ENCODE measurements at regions not wholly inside any gene's neighbourhood (a gene's known extent, or its start where the extent isn't known, plus 50 kb on each side); places are given as distances from the start of the nearest gene placed in this dataset.

DNA sequence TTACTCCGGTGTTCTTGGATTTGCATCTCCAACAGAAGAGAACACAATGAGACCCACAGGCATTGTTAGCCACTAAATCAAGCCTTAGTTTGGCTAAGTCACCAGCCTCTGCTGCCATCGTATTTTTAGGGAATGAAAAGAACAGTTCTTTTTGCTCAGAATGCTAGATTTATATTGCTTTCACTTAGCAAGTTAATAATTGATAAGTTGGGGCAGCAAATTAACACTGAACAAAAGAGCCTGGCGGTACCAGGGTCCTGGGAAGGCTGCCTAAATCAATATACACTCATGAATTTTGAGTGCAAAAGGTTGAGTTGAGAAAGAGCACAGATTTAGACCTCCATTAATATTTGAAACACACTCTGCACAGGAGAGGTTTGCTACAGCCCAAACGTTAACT is 767.7 kb downstream of the TYW1 start:
- DNase-seq (ENCODE audit: low read depth), result no peak

DNA sequence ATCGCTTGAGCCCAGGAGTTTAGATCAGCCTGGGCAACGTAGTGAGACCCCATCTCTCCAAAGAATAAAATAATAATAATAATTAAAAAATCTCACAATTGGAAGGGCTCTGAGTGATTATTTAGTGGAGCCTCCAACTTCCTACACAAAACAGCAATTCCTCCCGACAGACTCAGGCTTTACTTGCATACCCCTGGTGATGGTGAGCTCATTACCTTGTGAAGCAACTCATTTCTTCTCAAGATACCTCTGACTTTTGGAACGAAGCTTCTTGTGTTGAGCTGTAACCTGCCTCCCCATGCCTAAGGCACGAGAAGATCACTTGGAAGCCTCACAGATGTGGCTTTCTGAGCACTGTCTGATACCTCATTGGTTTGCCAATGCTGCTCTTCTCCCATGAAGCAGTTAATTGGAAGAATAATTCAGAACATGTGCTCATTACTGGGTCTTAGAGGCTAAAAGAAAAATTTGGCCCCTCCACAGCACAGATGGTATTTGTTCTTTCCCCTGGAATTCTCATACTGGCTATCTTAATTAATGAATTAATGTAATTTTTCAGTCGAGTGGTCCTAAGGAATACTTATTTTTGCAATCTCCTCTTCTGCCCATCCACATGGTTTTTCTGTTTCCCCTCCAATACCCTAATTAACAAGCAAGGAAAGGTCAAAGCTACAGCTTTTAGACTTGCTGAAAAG is 769.0 kb downstream of the TYW1 start:
- DNase-seq (ENCODE audit: low read depth), result no peak

DNA sequence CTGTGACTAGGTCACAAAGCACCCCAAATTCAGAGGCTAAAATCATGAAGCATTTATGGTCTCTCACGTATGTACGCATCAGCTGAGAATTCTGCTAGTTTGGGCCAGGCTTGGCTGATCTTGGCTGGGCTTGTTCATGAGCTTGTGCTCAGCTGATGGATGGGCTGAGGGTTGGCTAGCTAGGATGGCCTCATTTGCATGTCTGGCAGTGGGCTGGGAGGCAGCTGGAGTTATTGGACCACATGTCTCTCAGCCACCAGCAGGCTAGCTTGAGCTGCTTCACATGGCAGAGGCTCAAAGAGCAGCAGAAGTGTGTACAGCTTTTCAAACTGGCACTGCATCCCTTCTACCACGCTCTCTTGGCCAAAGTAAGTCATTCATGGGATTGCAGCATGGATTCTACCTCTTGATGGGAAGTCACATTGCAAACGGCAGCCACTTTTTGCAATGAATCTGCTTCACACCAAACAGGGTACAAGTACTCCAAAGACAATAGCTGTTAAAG is 770.3 kb downstream of the TYW1 start:
- no peak for DNase-seq (ENCODE audit: low read depth)

DNA sequence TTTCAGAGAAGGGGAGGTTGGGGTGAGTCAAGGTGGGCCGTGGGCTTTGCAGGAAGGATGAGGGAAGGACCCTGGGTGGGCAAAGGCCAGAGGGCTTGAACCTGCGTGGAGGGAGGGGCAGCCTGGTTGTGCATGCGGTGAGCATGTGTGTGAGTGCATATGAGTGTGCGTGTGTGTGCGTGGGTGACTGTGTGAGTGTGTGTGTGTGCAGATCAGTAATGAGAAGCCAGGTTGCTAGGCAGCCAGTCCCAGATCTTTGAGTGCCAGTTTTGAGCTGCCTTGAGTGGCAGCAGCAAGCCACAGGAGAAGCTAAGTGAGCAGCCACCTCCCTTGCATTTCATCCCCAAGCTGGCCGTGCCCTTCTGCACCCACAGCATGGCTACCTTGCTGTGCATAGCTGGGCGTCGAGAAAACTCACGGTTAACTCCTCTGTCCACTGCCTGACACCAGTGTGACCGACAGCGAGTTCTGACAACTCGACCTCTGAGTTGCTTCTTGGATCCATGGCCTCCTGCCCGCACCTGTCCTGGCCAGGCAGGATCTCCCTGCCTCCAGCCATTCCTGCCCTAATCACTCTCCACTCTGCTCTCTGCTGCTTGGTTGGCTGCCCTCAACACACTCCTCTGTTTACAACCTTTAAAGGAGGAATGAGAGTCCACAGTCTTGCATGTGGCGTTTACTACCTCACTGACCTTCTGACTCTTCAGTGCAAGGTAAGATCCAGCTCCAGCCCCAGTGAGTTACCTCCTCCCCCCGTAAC is 775.4 kb downstream of the TYW1 start:
- no peak for DNase-seq (ENCODE audit: low read depth)

DNA sequence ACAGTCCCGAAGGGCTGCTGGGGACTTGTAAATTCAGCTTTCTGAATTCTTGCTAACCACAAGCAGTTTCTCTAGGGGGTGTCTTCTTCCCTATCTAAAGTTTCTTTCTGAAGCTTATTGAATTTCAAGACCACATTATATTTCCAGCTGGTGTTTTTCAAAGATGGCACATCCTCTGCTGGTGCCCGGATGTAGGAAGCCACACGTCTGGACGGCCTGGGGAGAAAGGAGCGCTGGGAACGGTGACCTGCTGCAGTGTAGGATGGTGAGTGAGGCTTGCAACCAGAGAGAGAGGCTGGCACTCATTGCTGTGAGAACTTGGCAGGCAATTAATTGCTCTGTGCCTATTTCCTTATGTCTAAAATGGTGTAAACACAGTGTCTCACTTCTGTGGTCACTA is 776.4 kb downstream of the TYW1 start:
- no peak for DNase-seq (ENCODE audit: low read depth)

DNA sequence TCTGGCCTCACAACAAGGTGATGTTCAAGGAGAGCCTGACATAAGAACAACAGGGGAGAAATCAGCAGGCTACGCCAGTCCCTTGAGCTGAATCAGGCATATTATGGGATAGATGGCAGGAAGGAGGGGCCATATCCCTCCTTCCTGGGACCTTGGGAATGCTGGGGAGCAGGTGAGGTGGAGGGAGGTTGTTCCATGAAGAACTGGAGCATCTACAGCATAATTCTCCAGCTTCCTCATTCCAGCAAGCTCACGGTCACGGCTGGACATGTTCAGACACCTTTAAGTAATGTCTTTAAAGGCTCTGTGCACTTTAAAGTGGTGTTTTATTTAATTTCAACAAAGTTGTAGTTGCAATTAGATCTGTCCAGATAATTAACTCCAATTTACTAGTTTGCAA is 780.5 kb downstream of the TYW1 start:
- DNase-seq (ENCODE audit: low read depth), result no peak

DNA sequence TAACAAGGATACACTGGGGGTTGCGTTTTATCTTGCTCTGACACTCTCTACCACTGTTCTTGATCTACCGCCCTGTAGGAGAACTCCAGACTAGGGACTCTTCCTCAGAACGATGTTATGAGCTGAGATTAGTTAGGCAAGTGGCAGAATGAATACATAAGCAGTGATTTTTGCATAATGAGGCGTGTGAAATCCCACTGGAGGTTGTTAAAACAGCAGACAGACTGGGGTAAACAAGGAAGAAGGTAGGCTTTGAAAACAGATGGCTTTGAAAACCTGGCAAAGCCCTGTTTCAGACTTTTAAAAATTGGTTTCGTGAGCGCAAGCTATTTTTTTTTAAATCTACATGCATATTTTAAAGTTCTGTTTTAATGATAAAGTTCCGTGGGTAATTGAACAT is 785.2 kb downstream of the TYW1 start:
- DNase-seq (ENCODE audit: low read depth), result no peak

DNA sequence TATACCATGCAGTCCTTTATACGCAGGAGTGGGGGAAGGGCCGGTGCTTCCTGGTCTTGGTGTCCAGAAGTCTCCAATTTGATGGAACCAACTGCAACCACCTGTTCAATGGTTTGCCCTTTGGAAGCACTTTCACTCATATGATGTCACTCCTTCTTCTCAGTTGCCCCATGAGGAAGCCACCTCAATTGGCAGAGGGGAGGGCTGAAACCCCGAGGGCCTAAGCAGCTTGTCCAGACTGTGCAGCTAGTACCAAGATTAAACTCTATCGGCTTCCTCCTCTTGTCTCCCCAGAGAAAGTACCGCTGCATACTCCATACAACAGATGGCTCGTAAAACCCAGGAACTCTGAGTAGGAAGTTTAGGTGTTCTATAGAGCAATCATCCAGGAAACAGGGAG is 789.4 kb downstream of the TYW1 start:
- DNase-seq (ENCODE audit: low read depth), result no peak

DNA sequence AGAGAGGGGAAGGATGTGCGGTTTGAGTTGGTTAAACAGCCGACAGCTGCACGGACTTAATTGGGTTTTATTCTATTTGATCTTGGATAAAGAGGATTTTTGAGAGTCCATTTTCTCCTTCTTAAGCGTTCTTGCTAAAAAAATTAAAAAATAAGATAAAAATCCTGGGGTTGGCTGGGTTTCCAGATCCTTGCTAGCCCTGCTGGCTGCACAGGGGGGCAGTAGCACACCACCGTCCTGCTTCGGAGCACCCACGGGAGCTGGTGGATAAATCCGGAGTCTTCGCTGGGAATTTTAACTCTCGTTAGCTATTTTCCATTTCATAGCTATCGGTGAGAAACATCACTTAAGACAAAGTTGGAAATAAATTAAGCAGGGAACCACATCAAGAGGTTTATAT is 792.0 kb downstream of the TYW1 start:
- no peak for DNase-seq (ENCODE audit: low read depth)

DNA sequence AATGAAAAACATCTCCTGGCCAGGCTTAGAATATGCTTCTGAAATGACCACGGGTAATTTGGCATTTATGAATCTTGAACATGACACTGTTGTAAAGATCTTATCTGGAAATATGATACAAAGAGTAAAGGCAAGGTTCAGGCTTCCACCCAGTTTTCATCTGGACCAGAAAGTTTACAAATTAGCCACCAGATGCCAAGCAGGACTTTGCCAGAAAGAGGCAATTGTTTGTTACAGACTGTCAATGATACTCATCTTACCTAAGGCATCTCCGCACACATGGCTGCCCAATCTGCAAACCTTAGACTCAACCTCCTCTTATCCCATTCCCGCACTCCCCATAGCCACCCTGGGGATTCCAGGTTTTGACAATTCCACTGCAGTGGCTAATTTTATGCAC is 795.3 kb downstream of the TYW1 start:
- DNase-seq (ENCODE audit: low read depth), result no peak

DNA sequence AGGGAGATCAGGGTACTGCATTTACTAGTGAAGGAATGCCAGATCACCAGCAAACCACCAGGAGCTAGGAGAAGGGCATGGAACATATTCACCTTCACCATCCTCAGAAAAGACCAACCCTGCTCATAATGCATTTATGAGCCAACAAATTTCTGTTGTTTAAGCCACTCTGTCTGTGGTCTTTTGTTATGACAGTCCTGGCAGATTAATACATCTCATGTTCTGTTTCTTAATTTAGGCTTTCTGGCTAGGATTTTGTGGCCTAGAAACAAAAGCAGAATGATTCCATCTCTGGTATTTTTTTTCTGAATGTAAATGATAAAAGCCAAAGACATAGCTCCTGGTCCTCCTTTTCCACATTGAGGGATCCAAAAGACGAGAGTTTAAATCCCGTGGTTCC is 797.9 kb downstream of the TYW1 start:
- DNase-seq (ENCODE audit: low read depth), result no peak

DNA sequence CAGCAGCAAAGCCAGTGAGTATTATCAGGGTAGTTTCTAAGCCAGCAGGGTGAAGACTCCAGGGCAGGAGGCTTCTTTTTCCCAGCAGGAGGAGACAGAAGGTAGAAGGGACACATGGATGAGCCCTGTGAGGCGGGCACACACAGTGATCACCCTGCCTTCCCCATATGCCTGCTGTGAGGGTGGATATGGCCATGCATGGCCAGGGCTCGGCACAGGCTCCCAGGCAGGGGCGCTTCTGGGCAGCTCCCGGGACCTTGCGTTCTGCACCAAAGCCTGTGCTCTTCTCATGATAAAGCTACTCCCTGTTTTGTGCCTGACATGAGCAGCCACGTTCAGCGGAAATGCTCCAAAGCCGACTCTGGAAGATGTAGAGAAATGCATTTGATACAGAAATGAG is 807.2 kb downstream of the TYW1 start:
- no peak for DNase-seq (ENCODE audit: low read depth)

DNA sequence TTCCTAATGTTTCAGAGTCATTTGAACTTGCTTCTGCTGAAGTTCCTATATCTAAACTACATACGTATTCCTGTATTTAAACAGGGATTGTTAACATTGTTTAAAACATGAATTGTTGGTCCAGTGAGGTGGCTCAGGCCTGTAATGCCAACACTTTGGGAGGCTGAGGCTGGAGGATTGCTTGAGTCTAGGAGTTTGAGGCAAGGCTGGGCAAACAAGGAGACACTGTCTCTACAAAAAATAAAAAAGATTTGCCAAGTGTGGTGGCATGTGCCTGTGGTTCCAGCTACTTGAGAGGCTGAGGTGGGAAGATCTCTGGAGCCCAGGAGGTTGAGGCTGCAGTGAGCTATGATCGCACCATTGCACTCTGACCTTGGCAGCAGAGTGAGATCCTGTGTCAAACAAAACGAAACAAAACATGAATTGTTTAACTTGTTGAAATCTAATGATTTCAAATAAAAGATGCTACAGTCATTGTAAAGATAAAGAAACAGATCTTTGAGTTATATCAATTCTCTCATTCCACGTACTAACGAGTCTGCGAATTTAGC is 809.4 kb downstream of the TYW1 start:
- no peak for DNase-seq (ENCODE audit: low read depth)

DNA sequence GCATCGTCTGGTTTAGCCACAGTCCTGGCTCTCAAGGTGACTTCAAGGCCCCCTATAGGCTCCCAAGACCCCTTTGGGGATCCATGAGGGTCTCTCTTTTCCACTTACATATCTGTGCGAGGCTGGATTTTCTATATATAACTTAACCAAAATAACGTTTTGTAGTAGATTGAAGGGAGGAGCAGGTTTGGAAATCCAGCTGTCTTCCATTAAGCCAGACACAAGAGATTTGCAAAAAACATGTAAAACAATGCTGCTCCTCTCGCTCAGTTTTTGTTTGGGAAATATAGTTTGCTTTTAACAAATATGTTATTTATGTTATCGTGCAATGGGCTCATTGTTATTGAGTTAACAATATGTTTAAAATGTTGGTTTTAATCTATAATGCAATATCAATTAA is 811.2 kb downstream of the TYW1 start:
- DNase-seq (ENCODE audit: low read depth), result no peak

DNA sequence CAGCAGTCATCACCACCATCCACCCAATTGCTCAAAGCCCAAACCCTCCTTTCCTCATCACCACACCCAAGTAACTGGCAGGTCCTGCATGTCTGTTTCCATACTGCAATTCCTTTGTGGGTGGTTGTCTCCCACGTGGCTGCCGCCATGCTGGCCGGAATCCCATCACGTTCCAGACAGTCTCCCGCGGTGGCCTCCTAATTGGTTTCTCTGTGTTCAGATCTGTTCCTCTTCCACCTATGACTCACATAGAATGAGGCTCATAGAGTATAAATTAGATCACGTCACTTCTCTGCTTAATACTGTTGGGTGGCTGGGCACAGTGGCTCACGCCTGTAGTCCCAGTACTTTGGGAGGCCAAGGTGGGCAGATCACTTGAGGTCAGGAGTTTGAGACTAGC is 813.0 kb downstream of the TYW1 start:
- DNase-seq (ENCODE audit: low read depth), result no peak

DNA sequence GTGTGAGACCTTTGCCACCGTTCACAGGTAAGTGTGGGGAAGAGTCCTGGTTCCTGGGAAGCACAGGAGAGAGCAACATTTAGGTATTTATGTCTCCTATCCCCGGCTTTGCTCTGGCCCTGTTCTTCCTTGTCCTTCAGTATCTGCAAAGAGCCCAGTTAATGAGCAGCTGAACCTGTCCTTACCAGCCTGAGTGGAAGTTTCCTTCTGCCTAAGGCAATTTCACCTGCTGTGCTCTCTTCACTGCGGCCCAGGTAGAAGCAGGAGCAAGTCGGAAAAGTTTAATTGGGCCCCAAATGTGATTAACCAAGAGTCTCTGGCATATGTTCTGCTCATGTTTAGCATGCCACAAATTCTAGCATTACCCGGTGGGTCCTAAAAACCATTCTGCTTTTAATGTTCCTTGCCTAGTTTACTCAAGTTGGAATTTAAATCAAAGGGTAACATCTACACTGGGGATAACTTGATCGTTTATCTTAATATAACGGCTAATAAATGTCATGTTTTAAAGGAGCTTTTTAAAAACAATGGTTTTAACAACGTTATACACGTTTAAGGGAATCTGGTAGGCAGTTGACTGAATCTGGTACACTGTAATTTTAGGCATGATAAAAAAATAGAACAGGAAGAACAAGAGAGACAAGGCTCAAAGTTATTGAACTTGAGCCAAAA is 817.1 kb downstream of the TYW1 start:
- no peak for DNase-seq (ENCODE audit: low read depth)

DNA sequence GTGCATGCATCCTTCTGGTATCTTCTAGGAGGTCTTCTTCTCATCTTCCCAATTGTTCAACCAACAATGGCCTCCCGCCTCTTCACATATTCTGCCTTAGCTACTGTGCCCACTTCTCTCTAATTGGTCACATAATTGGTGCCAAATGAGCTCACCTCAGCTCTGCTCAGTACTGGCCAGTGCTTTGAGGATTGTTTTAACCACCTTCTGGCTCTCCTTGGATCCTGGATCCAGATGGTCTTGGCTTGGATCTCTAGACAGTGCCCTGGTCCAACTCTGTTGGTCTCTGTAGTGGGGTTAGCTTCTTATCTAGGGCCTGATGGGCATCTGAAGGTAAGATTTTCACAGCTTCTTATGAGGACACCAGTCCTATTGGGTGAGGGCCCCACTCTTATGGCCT is 820.8 kb downstream of the TYW1 start:
- DNase-seq (ENCODE audit: low read depth), result no peak

DNA sequence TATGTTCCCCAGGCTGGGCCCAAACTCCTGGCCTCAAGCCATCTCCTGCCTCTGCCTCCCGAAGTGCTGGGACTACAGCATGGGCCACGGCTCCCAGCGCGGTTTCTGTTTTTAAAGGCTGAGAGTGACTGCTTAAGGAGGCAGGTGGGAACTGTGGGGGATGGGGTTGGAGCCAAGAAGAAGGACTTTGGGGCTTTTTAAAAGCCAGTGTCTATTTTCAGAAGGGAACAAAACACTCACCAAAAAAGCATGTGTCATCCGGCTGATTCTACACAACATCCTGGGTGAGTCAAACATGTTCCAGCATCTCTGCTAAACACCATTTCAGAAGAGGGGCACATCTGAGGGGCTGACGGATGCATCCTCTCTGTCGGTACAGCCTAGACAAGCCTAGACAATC is 824.5 kb downstream of the TYW1 start:
- DNase-seq (ENCODE audit: low read depth), result no peak

DNA sequence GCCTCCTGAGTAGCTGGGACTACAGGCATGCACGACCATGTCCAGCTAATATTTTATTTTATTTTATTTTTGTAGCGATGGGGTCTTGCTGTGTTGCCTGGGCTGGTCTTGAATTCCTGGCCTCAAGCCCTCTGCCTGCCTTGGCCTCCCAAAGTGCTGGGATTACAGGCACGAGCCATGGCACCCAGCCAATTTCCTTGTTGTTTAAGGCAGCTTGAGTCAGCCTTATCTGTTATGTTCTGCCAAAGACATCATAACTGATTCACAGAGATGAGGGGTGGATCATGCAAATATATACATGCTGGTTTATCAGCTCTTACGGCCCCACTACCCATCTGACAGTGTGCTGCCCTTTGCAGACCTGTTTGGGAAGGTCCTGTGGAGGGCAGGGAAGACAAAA is 826.7 kb downstream of the TYW1 start:
- no peak for DNase-seq (ENCODE audit: low read depth)

DNA sequence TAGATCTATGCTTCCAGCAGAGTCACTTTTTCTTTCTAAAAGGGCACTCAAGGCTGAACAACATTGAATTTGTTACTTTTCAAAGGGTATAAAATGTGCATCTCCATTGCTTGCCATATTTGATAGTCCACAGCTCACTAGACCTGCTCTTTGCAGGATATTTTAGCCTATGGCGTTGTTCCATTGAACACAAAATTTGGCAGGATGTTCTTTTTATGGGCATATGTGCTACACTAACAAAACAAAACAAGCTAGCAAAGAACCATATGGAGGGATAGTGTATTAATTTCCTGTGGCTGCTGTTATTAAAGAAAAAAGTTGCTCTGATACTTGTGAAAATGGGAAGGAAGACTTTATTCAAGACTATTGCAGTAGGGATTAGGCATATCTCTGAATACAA is 828.7 kb downstream of the TYW1 start:
- DNase-seq (ENCODE audit: low read depth), result no peak

DNA sequence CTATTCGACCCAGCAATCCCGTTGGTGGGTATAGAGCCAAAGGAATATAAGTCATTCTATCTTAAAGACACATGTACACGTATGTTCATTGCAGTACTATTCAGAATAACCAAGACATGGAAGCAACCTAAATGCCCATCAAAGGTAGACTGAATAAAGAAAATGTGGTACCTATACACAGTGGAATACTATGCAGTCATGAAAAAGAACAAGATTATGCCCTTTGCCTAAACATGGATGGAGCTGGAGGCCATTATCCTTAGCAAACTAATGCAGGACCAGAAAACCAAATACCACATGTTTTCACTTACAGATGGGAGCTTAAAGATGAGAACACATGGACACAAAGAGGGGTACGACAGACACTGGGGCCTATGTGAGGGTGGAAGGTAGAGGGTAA is 845.3 kb downstream of the TYW1 start:
- no peak for DNase-seq (ENCODE audit: low read depth)

DNA sequence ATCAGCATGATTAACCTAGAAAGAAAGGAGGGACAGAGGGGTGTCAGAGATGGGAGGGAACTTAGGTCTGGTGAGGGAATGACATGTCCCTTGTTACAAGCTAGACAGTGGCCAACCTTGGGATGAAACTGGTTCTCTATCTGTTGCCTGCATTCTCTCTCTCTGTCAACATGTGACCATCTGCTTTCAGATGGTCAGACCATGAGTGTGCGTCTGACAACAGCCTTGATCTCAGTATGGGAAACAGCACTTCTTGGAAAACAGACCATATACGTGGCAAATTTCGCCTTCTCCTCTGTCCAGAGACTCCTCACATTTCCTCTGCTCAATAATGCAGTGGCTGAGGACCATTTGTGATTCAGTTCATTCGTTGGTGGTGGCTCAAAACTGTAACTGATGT is 845.9 kb downstream of the TYW1 start:
- no peak for DNase-seq (ENCODE audit: low read depth)

DNA sequence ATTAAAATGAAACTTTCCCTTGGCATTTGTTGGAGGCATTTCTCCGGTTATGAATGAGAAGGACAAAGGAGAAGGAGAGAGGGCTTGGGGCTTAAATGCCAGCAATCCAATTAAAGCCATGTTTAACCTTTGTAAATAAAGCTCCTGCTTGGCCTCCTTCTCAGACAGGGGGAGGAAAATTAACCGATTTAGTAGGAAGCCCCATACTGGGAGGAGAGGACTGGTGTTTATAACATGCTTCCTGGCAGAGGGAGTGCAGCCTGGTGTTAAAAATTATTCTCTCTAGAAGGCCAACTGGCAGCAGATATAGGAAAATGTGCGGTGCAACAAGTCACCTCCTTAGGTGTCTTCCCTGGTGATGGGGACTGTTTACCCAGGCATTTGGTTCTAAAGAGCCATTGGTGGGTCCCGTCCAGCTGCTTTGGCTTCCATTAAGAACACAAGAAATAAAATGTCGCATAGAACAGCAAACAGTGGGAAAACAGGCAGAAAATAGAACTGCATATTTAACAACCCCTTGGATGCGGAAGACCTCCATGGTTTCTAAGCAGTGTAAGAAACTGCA is 846.5 kb downstream of the TYW1 start:
- no peak for DNase-seq (ENCODE audit: low read depth)

Measured in stimulated activated CD8-positive, alpha-beta memory T cell treated with anti-CD3 and anti-CD28 coated beads, Interleukin-15, amount 100 ng/mL, for 1 hour (primary cell).